ENCODE measurements at regions not wholly inside any gene's neighbourhood (a gene's known extent, or its start where the extent isn't known, plus 50 kb on each side); places are given as distances from the start of the nearest gene placed in this dataset.

GRCh38 chr3:117656391-117656790, 946.8 kb downstream of the TUSC7 start:
- no peak overlapping the region for H3K4me3 ChIP-seq (ENCODE audit: low read depth in 1 of 2, low read length in 2 of 2)
- WGBS, 2 donors = 70 to 71% methylated on average over 1 of the region's 1 CpG
- H3K27me3 ChIP-seq (ENCODE audit: control insufficient read depth in 1 of 2, insufficient read depth in 2 of 2, low read length in 2 of 2) = no peaks in the 10 kb centered on the region
- H3K36me3 ChIP-seq (ENCODE audit: control insufficient read depth in 2 of 2, insufficient read depth in 2 of 2, low read length in 1 of 2) = no peaks in the 10 kb centered on the region
- H3K27ac ChIP-seq (ENCODE audit: low read depth in 2 of 2, low read length in 1 of 2) = no peak overlapping the region
- H3K4me1 ChIP-seq (ENCODE audit: control insufficient read depth in 2 of 2, insufficient read depth in 2 of 2, low read length in 1 of 2) = no peaks in the 10 kb centered on the region
- no peaks in the 10 kb centered on the region for H3K9me3 ChIP-seq (ENCODE audit: control insufficient read depth in 2 of 2, insufficient read depth in 1 of 2, low read depth in 1 of 2, low read length in 1 of 2)

GRCh38 chr3:117657278-117657677, 947.7 kb downstream of the TUSC7 start:
- H3K36me3 ChIP-seq (ENCODE audit: control insufficient read depth in 2 of 2, insufficient read depth in 2 of 2, low read length in 1 of 2) = no peaks in the 10 kb centered on the region
- H3K27ac ChIP-seq (ENCODE audit: low read depth in 2 of 2, low read length in 1 of 2) = no peak overlapping the region
- no peaks in the 10 kb centered on the region for H3K9me3 ChIP-seq (ENCODE audit: control insufficient read depth in 2 of 2, insufficient read depth in 1 of 2, low read depth in 1 of 2, low read length in 1 of 2)
- H3K4me1 ChIP-seq (ENCODE audit: control insufficient read depth in 2 of 2, insufficient read depth in 2 of 2, low read length in 1 of 2) = no peaks in the 10 kb centered on the region
- no peaks in the 10 kb centered on the region for H3K27me3 ChIP-seq (ENCODE audit: control insufficient read depth in 1 of 2, insufficient read depth in 2 of 2, low read length in 2 of 2)
- WGBS, 2 donors = 80 to 84% methylated on average over 6 of the region's 6 CpGs
- no peak overlapping the region for H3K4me3 ChIP-seq (ENCODE audit: low read depth in 1 of 2, low read length in 2 of 2)

- Histone ChIP-seq H3K36me3 (ENCODE audit: control insufficient read depth in 2 of 2, insufficient read depth in 2 of 2, low read length in 1 of 2) (no peaks in the 10 kb centered on the region), H3K4me1 (ENCODE audit: control insufficient read depth in 2 of 2, insufficient read depth in 2 of 2, low read length in 1 of 2) (no peaks in the 10 kb centered on the region), H3K9me3 (ENCODE audit: control insufficient read depth in 2 of 2, insufficient read depth in 1 of 2, low read depth in 1 of 2, low read length in 1 of 2) (no peaks in the 10 kb centered on the region), H3K27ac (ENCODE audit: low read depth in 2 of 2, low read length in 1 of 2) (no peak overlapping the region), H3K4me3 (ENCODE audit: low read depth in 1 of 2, low read length in 2 of 2) (no peak overlapping the region), H3K27me3 (ENCODE audit: control insufficient read depth in 1 of 2, insufficient read depth in 2 of 2, low read length in 2 of 2) (no peaks in the 10 kb centered on the region)
- WGBS, 2 donors = 76 to 88% methylated on average over 2 of the region's 2 CpGs
These were observed 951.6 kb downstream of the TUSC7 start for GRCh38 chr3:117660941-117661817.

- Histone ChIP-seq H3K36me3 (ENCODE audit: control insufficient read depth in 2 of 2, insufficient read depth in 2 of 2, low read length in 1 of 2) (no peaks in the 10 kb centered on the region), H3K27me3 (ENCODE audit: control insufficient read depth in 1 of 2, insufficient read depth in 2 of 2, low read length in 2 of 2) (no peaks in the 10 kb centered on the region), H3K4me1 (ENCODE audit: control insufficient read depth in 2 of 2, insufficient read depth in 2 of 2, low read length in 1 of 2) (no peaks in the 10 kb centered on the region), H3K9me3 (ENCODE audit: control insufficient read depth in 2 of 2, insufficient read depth in 1 of 2, low read depth in 1 of 2, low read length in 1 of 2) (no peaks in the 10 kb centered on the region), H3K4me3 (ENCODE audit: low read depth in 1 of 2, low read length in 2 of 2) (no peak overlapping the region), H3K27ac (ENCODE audit: low read depth in 2 of 2, low read length in 1 of 2) (no peak overlapping the region)
- WGBS, 2 donors = 87 to 88% methylated on average over 3 of the region's 3 CpGs
These were observed 952.2 kb downstream of the TUSC7 start for GRCh38 chr3:117661818-117662095.

- H3K27ac ChIP-seq (ENCODE audit: low read depth in 2 of 2, low read length in 1 of 2) = no peak overlapping the region
- no peak overlapping the region for H3K4me3 ChIP-seq (ENCODE audit: low read depth in 1 of 2, low read length in 2 of 2)
- H3K27me3 ChIP-seq (ENCODE audit: control insufficient read depth in 1 of 2, insufficient read depth in 2 of 2, low read length in 2 of 2) = no peaks in the 10 kb centered on the region
- no peaks in the 10 kb centered on the region for H3K4me1 ChIP-seq (ENCODE audit: control insufficient read depth in 2 of 2, insufficient read depth in 2 of 2, low read length in 1 of 2)
- WGBS, 2 donors = 21 to 35% methylated on average over 4 of the region's 4 CpGs
- H3K9me3 ChIP-seq (ENCODE audit: control insufficient read depth in 2 of 2, insufficient read depth in 1 of 2, low read depth in 1 of 2, low read length in 1 of 2) = no peaks in the 10 kb centered on the region
- H3K36me3 ChIP-seq (ENCODE audit: control insufficient read depth in 2 of 2, insufficient read depth in 2 of 2, low read length in 1 of 2) = no peaks in the 10 kb centered on the region
These were observed 955.7 kb downstream of the TUSC7 start for GRCh38 chr3:117665296-117665695.

- H3K9me3 ChIP-seq (ENCODE audit: control insufficient read depth in 2 of 2, insufficient read depth in 1 of 2, low read depth in 1 of 2, low read length in 1 of 2) = no peaks in the 10 kb centered on the region
- no peaks in the 10 kb centered on the region for H3K36me3 ChIP-seq (ENCODE audit: control insufficient read depth in 2 of 2, insufficient read depth in 2 of 2, low read length in 1 of 2)
- no peak overlapping the region for H3K27ac ChIP-seq (ENCODE audit: low read depth in 2 of 2, low read length in 1 of 2)
- WGBS, 2 donors = 42% methylated on average over 3 of the region's 3 CpGs
- no peak overlapping the region for H3K4me3 ChIP-seq (ENCODE audit: low read depth in 1 of 2, low read length in 2 of 2)
- no peaks in the 10 kb centered on the region for H3K27me3 ChIP-seq (ENCODE audit: control insufficient read depth in 1 of 2, insufficient read depth in 2 of 2, low read length in 2 of 2)
- H3K4me1 ChIP-seq (ENCODE audit: control insufficient read depth in 2 of 2, insufficient read depth in 2 of 2, low read length in 1 of 2) = no peaks in the 10 kb centered on the region
These were observed 956.7 kb downstream of the TUSC7 start for GRCh38 chr3:117666325-117666724.

GRCh38 chr3:117666812-117667211, 957.2 kb downstream of the TUSC7 start:
- no peaks in the 10 kb centered on the region for H3K27me3 ChIP-seq (ENCODE audit: control insufficient read depth in 1 of 2, insufficient read depth in 2 of 2, low read length in 2 of 2)
- no peaks in the 10 kb centered on the region for H3K9me3 ChIP-seq (ENCODE audit: control insufficient read depth in 2 of 2, insufficient read depth in 1 of 2, low read depth in 1 of 2, low read length in 1 of 2)
- H3K4me1 ChIP-seq (ENCODE audit: control insufficient read depth in 2 of 2, insufficient read depth in 2 of 2, low read length in 1 of 2) = no peaks in the 10 kb centered on the region
- WGBS, 2 donors = 38 to 52% methylated on average over 3 of the region's 3 CpGs
- H3K27ac ChIP-seq (ENCODE audit: low read depth in 2 of 2, low read length in 1 of 2) = no peak overlapping the region
- H3K4me3 ChIP-seq (ENCODE audit: low read depth in 1 of 2, low read length in 2 of 2) = no peak overlapping the region
- no peaks in the 10 kb centered on the region for H3K36me3 ChIP-seq (ENCODE audit: control insufficient read depth in 2 of 2, insufficient read depth in 2 of 2, low read length in 1 of 2)

GRCh38 chr3:117669774-117670173, 960.2 kb downstream of the TUSC7 start:
- H3K4me1 ChIP-seq (ENCODE audit: control insufficient read depth in 2 of 2, insufficient read depth in 2 of 2, low read length in 1 of 2) = no peaks in the 10 kb centered on the region

GRCh38 chr3:117671722-117672318, 962.2 kb downstream of the TUSC7 start:
- Histone ChIP-seq H3K9me3 (ENCODE audit: control insufficient read depth in 2 of 2, insufficient read depth in 1 of 2, low read depth in 1 of 2, low read length in 1 of 2) (no peaks in the 10 kb centered on the region), H3K27ac (ENCODE audit: low read depth in 2 of 2, low read length in 1 of 2) (no peak overlapping the region), H3K27me3 (ENCODE audit: control insufficient read depth in 1 of 2, insufficient read depth in 2 of 2, low read length in 2 of 2) (no peaks in the 10 kb centered on the region), H3K4me3 (ENCODE audit: low read depth in 1 of 2, low read length in 2 of 2) (no peak overlapping the region), H3K4me1 (ENCODE audit: control insufficient read depth in 2 of 2, insufficient read depth in 2 of 2, low read length in 1 of 2) (no peaks in the 10 kb centered on the region), H3K36me3 (ENCODE audit: control insufficient read depth in 2 of 2, insufficient read depth in 2 of 2, low read length in 1 of 2) (no peaks in the 10 kb centered on the region)
- 72 to 73% methylated on average over 4 of the region's 4 CpGs for WGBS, 2 donors

More at GRCh38 chr3:117669774-117670173, 960.2 kb downstream of the TUSC7 start:
- no peaks in the 10 kb centered on the region for H3K9me3 ChIP-seq (ENCODE audit: control insufficient read depth in 2 of 2, insufficient read depth in 1 of 2, low read depth in 1 of 2, low read length in 1 of 2)
- no peak overlapping the region for H3K27ac ChIP-seq (ENCODE audit: low read depth in 2 of 2, low read length in 1 of 2)
- 59 to 62% methylated on average over 4 of the region's 4 CpGs for WGBS, 2 donors
- no peak overlapping the region for H3K4me3 ChIP-seq (ENCODE audit: low read depth in 1 of 2, low read length in 2 of 2)
- no peaks in the 10 kb centered on the region for H3K36me3 ChIP-seq (ENCODE audit: control insufficient read depth in 2 of 2, insufficient read depth in 2 of 2, low read length in 1 of 2)
- no peaks in the 10 kb centered on the region for H3K27me3 ChIP-seq (ENCODE audit: control insufficient read depth in 1 of 2, insufficient read depth in 2 of 2, low read length in 2 of 2)

- Histone ChIP-seq H3K4me3 (ENCODE audit: low read depth in 1 of 2, low read length in 2 of 2) (no peak overlapping the region), H3K27me3 (ENCODE audit: control insufficient read depth in 1 of 2, insufficient read depth in 2 of 2, low read length in 2 of 2) (no peaks in the 10 kb centered on the region), H3K36me3 (ENCODE audit: control insufficient read depth in 2 of 2, insufficient read depth in 2 of 2, low read length in 1 of 2) (no peaks in the 10 kb centered on the region), H3K4me1 (ENCODE audit: control insufficient read depth in 2 of 2, insufficient read depth in 2 of 2, low read length in 1 of 2) (no peaks in the 10 kb centered on the region), H3K27ac (ENCODE audit: low read depth in 2 of 2, low read length in 1 of 2) (no peak overlapping the region), H3K9me3 (ENCODE audit: control insufficient read depth in 2 of 2, insufficient read depth in 1 of 2, low read depth in 1 of 2, low read length in 1 of 2) (no peaks in the 10 kb centered on the region)
- 88 to 90% methylated on average over 4 of the region's 4 CpGs for WGBS, 2 donors
These were observed 964.7 kb downstream of the TUSC7 start for GRCh38 chr3:117674321-117674720.

All from esophagus (tissue), 2 donors.